WTC11 (cell line): ENCODE measurements at regions not wholly inside any gene's neighbourhood (a gene's known extent, or its start where the extent isn't known, plus 50 kb on each side); places are given as distances from the start of the nearest gene placed in this dataset.

Source experiments
- ATAC-seq: fragments of 200-7000 bp; cut with Tn5 transposase; 2 replicates; pipeline ENCODE4 v1.10.0; 2021; ENCODE audit warnings: mild to moderate bottlenecking, moderate library complexity
- CTCF ChIA-PET: fragments of 300-600 bp; sonication (Branson Sonifier 250); formaldehyde crosslinking; loops from one replicate; lab custom pipeline; 2021; ENCODE audit warnings: antibody characterized with exemption; lab: Charles Lee
- POLR2A ChIA-PET: fragments of 350-600 bp; sonication (Branson Sonifier 250); formaldehyde crosslinking; loops from one replicate; lab custom pipeline; 2021; ENCODE audit warnings: antibody characterized with exemption; lab: Charles Lee
- DNase-seq: peaks from one replicate; pipeline ENCODE4 v3.0.0; 2021; ENCODE audit warnings: low spot score
- H3K27ac Mint-ChIP-seq: 2 replicates; pipeline ENCODE4 v1.8.0; 2021; ENCODE audit warnings: mixed read lengths
- H3K27me3 Mint-ChIP-seq: 2 replicates; pipeline ENCODE4 v1.8.0; 2021; ENCODE audit warnings: low read depth, mild to moderate bottlenecking, moderate library complexity, mixed read lengths
- H3K36me3 Mint-ChIP-seq: 2 replicates; pipeline ENCODE4 v1.8.0; 2021; ENCODE audit warnings: mixed read lengths
- H3K4me1 Mint-ChIP-seq: 2 replicates; pipeline ENCODE4 v1.8.0; 2022; ENCODE audit warnings: mixed read lengths
- H3K4me3 Mint-ChIP-seq: 2 replicates; pipeline ENCODE4 v1.8.0; 2021; ENCODE audit warnings: mild to moderate bottlenecking, moderate library complexity, mixed read lengths
- H3K9me3 Mint-ChIP-seq: 2 replicates; pipeline ENCODE4 v1.8.0; 2021; ENCODE audit warnings: mixed read lengths
- ATF2 ChIP-seq: sonication (generic); formaldehyde crosslinking; IDR thresholded peaks from 2 replicates; pipeline ENCODE4 v1.8.1; 2022; ENCODE audit warnings: low read depth, missing genetic modification reagents, borderline replicate concordance
- ATF3 ChIP-seq: sonication (generic); formaldehyde crosslinking; conservative IDR thresholded peaks from 2 replicates; pipeline ENCODE4 v1.8.1; 2022; ENCODE audit warnings: mild to moderate bottlenecking, missing genetic modification reagents
- CREB1 ChIP-seq: sonication (generic); formaldehyde crosslinking; IDR thresholded peaks from 2 replicates; pipeline ENCODE4 v1.8.0; 2023; ENCODE audit warnings: mild to moderate bottlenecking, missing genetic modification reagents
- CREM ChIP-seq: sonication (generic); formaldehyde crosslinking; IDR thresholded peaks from 2 replicates; pipeline ENCODE4 v1.8.1; 2022; ENCODE audit warnings: mild to moderate bottlenecking, missing genetic modification reagents, moderate library complexity
- ELF4 ChIP-seq: sonication (generic); formaldehyde crosslinking; IDR thresholded peaks from 2 replicates; pipeline ENCODE4 v1.8.1; 2022; ENCODE audit warnings: low read depth, mild to moderate bottlenecking, moderate library complexity, missing genetic modification reagents
- EMX1 ChIP-seq: fragments of 250-450 bp; sonication (Bioruptor Pico); IDR thresholded peaks from 2 replicates; pipeline ENCODE4 v1.8.0; 2021; ENCODE audit warnings: mild to moderate bottlenecking
- ERG ChIP-seq: fragments of 250-450 bp; sonication (Bioruptor Pico); IDR thresholded peaks from 2 replicates; pipeline ENCODE4 v1.8.0; 2021; ENCODE audit warnings: mild to moderate bottlenecking
- FOXP1 ChIP-seq: sonication (generic); formaldehyde crosslinking; IDR thresholded peaks from 2 replicates; pipeline ENCODE4 v1.8.0; 2022; ENCODE audit warnings: missing genetic modification reagents, mild to moderate bottlenecking, moderate library complexity, borderline replicate concordance
- HMGXB4 ChIP-seq: sonication (generic); formaldehyde crosslinking; IDR thresholded peaks from 2 replicates; pipeline ENCODE4 v1.8.1; 2023; ENCODE audit warnings: mild to moderate bottlenecking, moderate library complexity, missing genetic modification reagents
- JAZF1 ChIP-seq: fragments of 250-450 bp; sonication (Bioruptor Pico); IDR thresholded peaks from 2 replicates; pipeline ENCODE4 v1.9.0; 2021; ENCODE audit warnings: moderate library complexity, mild to moderate bottlenecking, inconsistent platforms
- MYBL2 ChIP-seq: sonication (generic); formaldehyde crosslinking; IDR thresholded peaks from 2 replicates; pipeline ENCODE4 v1.8.1; 2023; ENCODE audit warnings: mild to moderate bottlenecking, moderate library complexity, missing genetic modification reagents
- NFATC4 ChIP-seq: fragments of 250-450 bp; sonication (Bioruptor Pico); IDR thresholded peaks from 2 replicates; pipeline ENCODE4 v1.9.0; 2021; ENCODE audit warnings: mild to moderate bottlenecking
- NFYB ChIP-seq: sonication (generic); formaldehyde crosslinking; conservative IDR thresholded peaks from 2 replicates; pipeline ENCODE4 v1.8.0; 2022; ENCODE audit warnings: low read depth, missing genetic modification reagents
- NR1H2 ChIP-seq: sonication (generic); formaldehyde crosslinking; IDR thresholded peaks from 2 replicates; pipeline ENCODE4 v1.9.0; 2021; ENCODE audit warnings: mild to moderate bottlenecking, moderate library complexity, missing genetic modification reagents
- PRRX2 ChIP-seq: fragments of 250-450 bp; sonication (Bioruptor Pico); IDR thresholded peaks from 2 replicates; pipeline ENCODE4 v1.8.0; 2021; ENCODE audit warnings: mild to moderate bottlenecking
- SOX15 ChIP-seq: fragments of 250-450 bp; sonication (Bioruptor Pico); IDR thresholded peaks from 2 replicates; pipeline ENCODE4 v1.9.0; 2021; ENCODE audit warnings: mild to moderate bottlenecking
- SP1 ChIP-seq: sonication (generic); formaldehyde crosslinking; conservative IDR thresholded peaks from 2 replicates; pipeline ENCODE4 v1.8.1; 2022; ENCODE audit warnings: missing genetic modification reagents
- TCF7 ChIP-seq: sonication (generic); formaldehyde crosslinking; IDR thresholded peaks from 2 replicates; pipeline ENCODE4 v1.8.0; 2022; ENCODE audit warnings: mild to moderate bottlenecking, low read depth, missing genetic modification reagents, moderate library complexity
- TEAD4 ChIP-seq: sonication (generic); formaldehyde crosslinking; IDR thresholded peaks from 2 replicates; pipeline ENCODE4 v1.8.0; 2022; ENCODE audit warnings: mild to moderate bottlenecking, missing genetic modification reagents
- TP53 ChIP-seq: sonication (generic); formaldehyde crosslinking; IDR thresholded peaks from 2 replicates; pipeline ENCODE4 v1.8.1; 2023; ENCODE audit warnings: mild to moderate bottlenecking, missing genetic modification reagents
- ZNF121 ChIP-seq: sonication (generic); formaldehyde crosslinking; IDR thresholded peaks from 2 replicates; pipeline ENCODE4 v1.8.0; 2023; ENCODE audit warnings: missing genetic modification reagents
- ZNF423 ChIP-seq: fragments of 250-450 bp; sonication (Bioruptor Pico); IDR thresholded peaks from 2 replicates; pipeline ENCODE4 v2.1.2; 2022; ENCODE audit warnings: mild to moderate bottlenecking, moderate library complexity
- TF ChIP-seq, protein P1 (sequence below): fragments of 250-450 bp; sonication (Bioruptor Pico); IDR thresholded peaks from 2 replicates; pipeline ENCODE4 v1.9.0; 2021; ENCODE audit warnings: mild to moderate bottlenecking, borderline replicate concordance
- TF ChIP-seq, protein P2 (sequence below): sonication (generic); formaldehyde crosslinking; IDR thresholded peaks from 2 replicates; pipeline ENCODE4 v1.8.1; 2022; ENCODE audit warnings: missing genetic modification reagents, borderline replicate concordance

GRCh38 chr2:81467096-81467495, 1162.5 kb upstream of the LRRTM1 start (continued):
- TF ChIP-seq, protein P1, sequence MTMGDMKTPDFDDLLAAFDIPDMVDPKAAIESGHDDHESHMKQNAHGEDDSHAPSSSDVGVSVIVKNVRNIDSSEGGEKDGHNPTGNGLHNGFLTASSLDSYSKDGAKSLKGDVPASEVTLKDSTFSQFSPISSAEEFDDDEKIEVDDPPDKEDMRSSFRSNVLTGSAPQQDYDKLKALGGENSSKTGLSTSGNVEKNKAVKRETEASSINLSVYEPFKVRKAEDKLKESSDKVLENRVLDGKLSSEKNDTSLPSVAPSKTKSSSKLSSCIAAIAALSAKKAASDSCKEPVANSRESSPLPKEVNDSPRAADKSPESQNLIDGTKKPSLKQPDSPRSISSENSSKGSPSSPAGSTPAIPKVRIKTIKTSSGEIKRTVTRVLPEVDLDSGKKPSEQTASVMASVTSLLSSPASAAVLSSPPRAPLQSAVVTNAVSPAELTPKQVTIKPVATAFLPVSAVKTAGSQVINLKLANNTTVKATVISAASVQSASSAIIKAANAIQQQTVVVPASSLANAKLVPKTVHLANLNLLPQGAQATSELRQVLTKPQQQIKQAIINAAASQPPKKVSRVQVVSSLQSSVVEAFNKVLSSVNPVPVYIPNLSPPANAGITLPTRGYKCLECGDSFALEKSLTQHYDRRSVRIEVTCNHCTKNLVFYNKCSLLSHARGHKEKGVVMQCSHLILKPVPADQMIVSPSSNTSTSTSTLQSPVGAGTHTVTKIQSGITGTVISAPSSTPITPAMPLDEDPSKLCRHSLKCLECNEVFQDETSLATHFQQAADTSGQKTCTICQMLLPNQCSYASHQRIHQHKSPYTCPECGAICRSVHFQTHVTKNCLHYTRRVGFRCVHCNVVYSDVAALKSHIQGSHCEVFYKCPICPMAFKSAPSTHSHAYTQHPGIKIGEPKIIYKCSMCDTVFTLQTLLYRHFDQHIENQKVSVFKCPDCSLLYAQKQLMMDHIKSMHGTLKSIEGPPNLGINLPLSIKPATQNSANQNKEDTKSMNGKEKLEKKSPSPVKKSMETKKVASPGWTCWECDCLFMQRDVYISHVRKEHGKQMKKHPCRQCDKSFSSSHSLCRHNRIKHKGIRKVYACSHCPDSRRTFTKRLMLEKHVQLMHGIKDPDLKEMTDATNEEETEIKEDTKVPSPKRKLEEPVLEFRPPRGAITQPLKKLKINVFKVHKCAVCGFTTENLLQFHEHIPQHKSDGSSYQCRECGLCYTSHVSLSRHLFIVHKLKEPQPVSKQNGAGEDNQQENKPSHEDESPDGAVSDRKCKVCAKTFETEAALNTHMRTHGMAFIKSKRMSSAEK (CRISPR knock-in tag), result no peak
- no peak for TF ChIP-seq CREM (CRISPR knock-in tag)
- TF ChIP-seq FOXP1 (CRISPR knock-in tag), result no peak
- TF ChIP-seq, protein P2, sequence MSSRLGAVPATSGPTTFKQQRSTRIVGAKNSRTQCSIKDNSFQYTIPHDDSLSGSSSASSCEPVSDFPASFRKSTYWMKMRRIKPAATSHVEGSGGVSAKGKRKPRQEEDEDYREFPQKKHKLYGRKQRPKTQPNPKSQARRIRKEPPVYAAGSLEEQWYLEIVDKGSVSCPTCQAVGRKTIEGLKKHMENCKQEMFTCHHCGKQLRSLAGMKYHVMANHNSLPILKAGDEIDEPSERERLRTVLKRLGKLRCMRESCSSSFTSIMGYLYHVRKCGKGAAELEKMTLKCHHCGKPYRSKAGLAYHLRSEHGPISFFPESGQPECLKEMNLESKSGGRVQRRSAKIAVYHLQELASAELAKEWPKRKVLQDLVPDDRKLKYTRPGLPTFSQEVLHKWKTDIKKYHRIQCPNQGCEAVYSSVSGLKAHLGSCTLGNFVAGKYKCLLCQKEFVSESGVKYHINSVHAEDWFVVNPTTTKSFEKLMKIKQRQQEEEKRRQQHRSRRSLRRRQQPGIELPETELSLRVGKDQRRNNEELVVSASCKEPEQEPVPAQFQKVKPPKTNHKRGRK, result no peak
- no peak for TF ChIP-seq ELF4
- TF ChIP-seq JAZF1, result no peak
- TF ChIP-seq NFYB (CRISPR knock-in tag), result no peak
- TF ChIP-seq PRRX2, result no peak

GRCh38 chr2:81462420-81462819, 1157.9 kb upstream of the LRRTM1 start:
- CTCF ChIA-PET, result no interaction called here

More at GRCh38 chr2:81462420-81462819, 1157.9 kb upstream of the LRRTM1 start:
- Mint-ChIP-seq H3K4me3 (no peak overlapping the region), H3K27me3 (no peaks in the 10 kb centered on the region; the same call in 1 of the 2 replicates), H3K27ac (no peak overlapping the region), H3K4me1 (no peaks in the 10 kb centered on the region), H3K9me3 (peaks cover 23% of the 10 kb centered on the region), H3K36me3 (no peaks in the 10 kb centered on the region)
- POLR2A ChIA-PET, result no interaction called here
- ATAC-seq, result no peak
- no peak for TF ChIP-seq HMGXB4 (CRISPR knock-in tag)
- no peak for TF ChIP-seq TEAD4 (CRISPR knock-in tag)
- no peak for TF ChIP-seq ATF3 (CRISPR knock-in tag)
- no peak for TF ChIP-seq CREB1 (CRISPR knock-in tag)
- no peak for TF ChIP-seq TP53 (CRISPR knock-in tag)
- no peak for TF ChIP-seq SP1
- no peak for TF ChIP-seq SOX15 (CRISPR knock-in tag)
- no peak for TF ChIP-seq ATF2 (CRISPR knock-in tag)
- TF ChIP-seq NFATC4, result no peak
- TF ChIP-seq EMX1 (CRISPR knock-in tag), result no peak
- TF ChIP-seq ERG (CRISPR knock-in tag), result no peak
- TF ChIP-seq MYBL2 (CRISPR knock-in tag), result no peak
- TF ChIP-seq NR1H2 (CRISPR knock-in tag), result no peak
- TF ChIP-seq CREM (CRISPR knock-in tag), result no peak
- no peak for TF ChIP-seq TCF7 (CRISPR knock-in tag)
- TF ChIP-seq ZNF423 (CRISPR knock-in tag), result no peak
- no peak for TF ChIP-seq ZNF121 (CRISPR knock-in tag)
- DNase-seq, result no peak
